K562 (cell line): ENCODE measurements at regions not wholly inside any gene's neighbourhood (a gene's known extent, or its start where the extent isn't known, plus 50 kb on each side); places are given as distances from the start of the nearest gene placed in this dataset.

Experiments used
- ATAC-seq: fragments of 200-7000 bp; cut with Tn5 transposase; 3 replicates; pipeline ENCODE4 v1.9.1; 2020; ENCODE audit warnings: moderate library complexity
- BruUV-seq: library from RNA; stranded (reverse); fragments of 400-500 nt; replicated peaks from 2 replicates; lab custom pipeline; 2021; lab: Mats Ljungman, UMichigan
- CTCF ChIA-PET: fragments of 300-600 bp; formaldehyde crosslinking; extraction: SDS; loops from one replicate; lab custom pipeline; 2021; ENCODE audit warnings: low intra/inter-chr PET ratio; lab: Yijun Ruan, JAX
- POLR2A ChIA-PET: fragments of 300-600, 350-650 bp; sonication (Branson Sonifier 250); formaldehyde crosslinking; extraction: SDS; loops from one replicate; lab custom pipeline; 2021; ENCODE audit warnings: antibody characterized with exemption, inconsistent platforms; lab: Yijun Ruan, JAX
- DNase-seq, 4 experiments: peaks; one replicate each; pipeline versions ENCODE4 v3.0.0 to v3.0.0-alpha.2; 2011 to 2018; ENCODE audit warnings: low spot score in 3 of 4, mixed read lengths in 3 of 4; ENCODE audit errors: extremely low read depth in 1 of 4
- FAIRE-seq: peaks from 2 replicates; lab custom pipeline; 2011; peaks lifted over from hg19 to GRCh38; lab: Jason Lieb, UNC
- H2AFZ ChIP-seq: 2 replicates; pipeline ENCODE4 v1.6.0; 2011; ENCODE audit warnings: low read depth, low read length, control low read depth, inconsistent platforms
- H3K27ac ChIP-seq: fragments of 200-600 bp; 3 replicates; pipeline ENCODE4 v1.8.0; 2011; ENCODE audit warnings: low read depth, mild to moderate bottlenecking, control low read depth, inconsistent platforms, low read length, moderate library complexity, mixed read lengths; ENCODE audit errors: extremely low read depth
- H3K27me3 ChIP-seq, 2 experiments: fragments of 300-600 bp in 1 of 2; 2 replicates in 1 of 2; 3 replicates in 1 of 2; pipeline versions ENCODE4 v1.6.0 to v1.8.0; 2011; ENCODE audit warnings: inconsistent platforms in 2 of 2, low read length in 2 of 2, mild to moderate bottlenecking in 1 of 2, mixed read lengths in 1 of 2, moderate library complexity in 1 of 2; ENCODE audit not compliant: control insufficient read depth in 2 of 2, insufficient read depth in 2 of 2
- H3K36me3 ChIP-seq: fragments of 300-600 bp; 3 replicates; pipeline ENCODE4 v1.8.0; 2011; ENCODE audit warnings: mild to moderate bottlenecking, low read length, inconsistent platforms; ENCODE audit not compliant: control insufficient read depth, insufficient read depth
- H3K4me1 ChIP-seq, 2 experiments: fragments of 200-600 bp in 1 of 2; replicated peaks in 1 of 2; 2 replicates in 1 of 2; 3 replicates in 1 of 2; pipeline versions ENCODE4 v1.5.1 to v1.8.0; 2011; ENCODE audit warnings: inconsistent platforms in 2 of 2, low read length in 2 of 2, mild to moderate bottlenecking in 1 of 2, mixed read lengths in 1 of 2, moderate library complexity in 1 of 2; ENCODE audit not compliant: control insufficient read depth in 2 of 2, insufficient read depth in 2 of 2
- H3K4me2 ChIP-seq: 2 replicates; pipeline ENCODE4 v1.6.1; 2011; ENCODE audit warnings: low read length, control low read depth, inconsistent platforms, mixed read lengths; ENCODE audit not compliant: insufficient read depth
- H3K4me3 ChIP-seq: fragments of 200-600 bp; sonication (generic), shearing (Covaris generic); 2 replicates; pipeline ENCODE4 v1.5.1; 2016; ENCODE audit warnings: control low read depth, inconsistent platforms
- H3K79me2 ChIP-seq: fragments of 200-600 bp; 3 replicates; pipeline ENCODE4 v1.8.0; 2011; ENCODE audit warnings: low read length, inconsistent platforms; ENCODE audit not compliant: control insufficient read depth, insufficient read depth
- H3K9ac ChIP-seq, 2 experiments: 2 replicates each; pipeline versions ENCODE4 v1.6.0 to v1.6.1; 2011; ENCODE audit warnings: low read depth in 2 of 2, low read length in 2 of 2, control low read depth in 1 of 2, inconsistent platforms in 1 of 2, mild to moderate bottlenecking in 1 of 2, mixed read lengths in 1 of 2; ENCODE audit not compliant: insufficient read depth in 1 of 2
- H3K9me1 ChIP-seq: one replicate; pipeline ENCODE4 v1.6.0; 2011; ENCODE audit warnings: inconsistent platforms, mild to moderate bottlenecking, low read length, moderate library complexity; ENCODE audit not compliant: control insufficient read depth, insufficient read depth
- H3K9me3 ChIP-seq: replicated peaks from 2 replicates; pipeline ENCODE4 v1.5.1; 2011; ENCODE audit warnings: low read depth, low read length, inconsistent platforms; ENCODE audit not compliant: control insufficient read depth, insufficient read depth
- H4K20me1 ChIP-seq: replicated peaks from 2 replicates; pipeline ENCODE4 v1.6.1; 2011; ENCODE audit warnings: low read length, inconsistent platforms, mixed read lengths; ENCODE audit not compliant: control insufficient read depth, insufficient read depth
- BHLHE40 ChIP-seq: IDR thresholded peaks from 2 replicates; pipeline ENCODE4 v1.6.1; 2011; ENCODE audit warnings: low read length, improper control_type of control experiment
- CBX2 ChIP-seq: fragments of 200-600 bp; sonication (generic); IDR thresholded peaks from one replicate; pipeline ENCODE4 v1.6.1; 2012; ENCODE audit warnings: mild to moderate bottlenecking, low read length, inconsistent platforms; ENCODE audit not compliant: insufficient read depth, poor library complexity, severe bottlenecking
- CEBPG ChIP-seq, 3 experiments: fragments of 200-800 bp in 1 of 3; sonication (Bioruptor generic) in 1 of 3; sonication (generic) in 1 of 3; formaldehyde crosslinking in 1 of 3; IDR thresholded peaks in 2 of 3; conservative IDR thresholded peaks in 1 of 3; 2 replicates each; pipeline versions ENCODE4 v1.6.1 to v1.8.0; 2016 to 2022; ENCODE audit warnings: missing compliant biosample characterization in 2 of 3, missing genetic modification characterization in 2 of 3, mild to moderate bottlenecking in 1 of 3, missing genetic modification reagents in 1 of 3
- ETV6 ChIP-seq, 3 experiments: fragments of 150-350 bp in 1 of 3; sonication (generic) in 1 of 3; formaldehyde crosslinking in 1 of 3; IDR thresholded peaks; 2 replicates each; pipeline versions ENCODE4 v1.6.1 to v1.8.0; 2014 to 2022; ENCODE audit warnings: borderline replicate concordance in 2 of 3, low read depth in 2 of 3, antibody characterized with exemption in 1 of 3, low read length in 1 of 3, mild to moderate bottlenecking in 1 of 3, missing genetic modification reagents in 1 of 3
- GABPA ChIP-seq: fragments of 200-800 bp; sonication (Bioruptor generic); conservative IDR thresholded peaks from 2 replicates; pipeline ENCODE4 v1.6.1; 2016; ENCODE audit warnings: low read depth, missing genetic modification characterization, missing compliant biosample characterization
- HES1 ChIP-seq: fragments of 450-650 bp; IDR thresholded peaks from 2 replicates; pipeline ENCODE4 v1.6.1; 2016; ENCODE audit warnings: low read depth, mild to moderate bottlenecking, moderate library complexity
- KDM4B ChIP-seq, 2 experiments: fragments of 450-650 bp in 1 of 2; sonication (generic) in 1 of 2; IDR thresholded peaks; 2 replicates each; pipeline ENCODE4 v1.6.1; 2016 to 2017; ENCODE audit warnings: borderline replicate concordance in 2 of 2, antibody characterized with exemption in 1 of 2, low read depth in 1 of 2, mild to moderate bottlenecking in 1 of 2
- MYBL2 ChIP-seq, 2 experiments: fragments of 450-650 bp in 1 of 2; sonication (generic) in 1 of 2; formaldehyde crosslinking in 1 of 2; IDR thresholded peaks; 2 replicates each; pipeline versions ENCODE4 v1.6.1 to v1.8.1; 2017 to 2022; ENCODE audit warnings: borderline replicate concordance in 1 of 2, inconsistent platforms in 1 of 2, low read depth in 1 of 2, mild to moderate bottlenecking in 1 of 2, missing genetic modification reagents in 1 of 2, moderate library complexity in 1 of 2
- NFE2L1 ChIP-seq: fragments of 450-650 bp; IDR thresholded peaks from 2 replicates; pipeline ENCODE4 v1.6.1; 2016; ENCODE audit warnings: missing genetic modification characterization, low read depth, mild to moderate bottlenecking, missing compliant biosample characterization, moderate library complexity, borderline replicate concordance
- POLR3G ChIP-seq: IDR thresholded peaks from 2 replicates; pipeline ENCODE4 v1.6.1; 2011; ENCODE audit not compliant: insufficient read length, insufficient replicate concordance; ENCODE audit errors: extremely low read depth
- RBFOX2 ChIP-seq: fragments of 200-400 bp; formaldehyde crosslinking; IDR thresholded peaks from 2 replicates; pipeline ENCODE4 v1.6.1; 2017; ENCODE audit warnings: low read depth, mild to moderate bottlenecking, low read length, moderate library complexity
- SRSF7 ChIP-seq: fragments of 200-400 bp; formaldehyde crosslinking; optimal IDR thresholded peaks from 2 replicates; pipeline ENCODE3; 2017; ENCODE audit warnings: mild to moderate bottlenecking, low read depth, low read length
- TSC22D4 ChIP-seq: fragments of 450-650 bp; IDR thresholded peaks from 2 replicates; pipeline ENCODE4 v1.6.1; 2016; ENCODE audit warnings: missing genetic modification characterization, missing biosample characterization, control low read depth
- ZBTB9 ChIP-seq: fragments of 450-650 bp; formaldehyde crosslinking; IDR thresholded peaks from 2 replicates; pipeline ENCODE4 v1.4.0; 2020; ENCODE audit warnings: mild to moderate bottlenecking, moderate library complexity
- ZKSCAN8 ChIP-seq: fragments of 200-800 bp; sonication (Bioruptor generic); IDR thresholded peaks from 2 replicates; pipeline ENCODE4 v1.6.1; 2016; ENCODE audit warnings: missing genetic modification characterization, missing compliant biosample characterization
- ZNF639 ChIP-seq, 2 experiments: fragments of 200-800 bp in 1 of 2; sonication (Bioruptor generic) in 1 of 2; sonication (generic) in 1 of 2; formaldehyde crosslinking in 1 of 2; IDR thresholded peaks in 1 of 2; conservative IDR thresholded peaks in 1 of 2; 2 replicates each; pipeline versions ENCODE4 v1.5.0 to v1.6.1; 2016 to 2020; ENCODE audit warnings: missing compliant biosample characterization in 1 of 2, missing genetic modification characterization in 1 of 2, missing genetic modification reagents in 1 of 2
- ZNF764 ChIP-seq: fragments of 250-450 bp; sonication (Bioruptor Pico); IDR thresholded peaks from 2 replicates; pipeline ENCODE4 v1.4.0; 2020; ENCODE audit warnings: low read depth, mild to moderate bottlenecking, moderate library complexity
- ZNF785 ChIP-seq: fragments of 250-450 bp; sonication (Bioruptor Pico); IDR thresholded peaks from 2 replicates; pipeline ENCODE4 v1.4.0; 2020; ENCODE audit warnings: mild to moderate bottlenecking
- WGBS: fragments of 100-300 bp; shearing (Covaris generic); methylation state at CpG from one replicate; pipeline ENCODE4 v1.1.6; 2016; ENCODE audit warnings: low coverage, mixed read lengths; ENCODE audit not compliant: insufficient coverage; ENCODE audit errors: missing lambda C conversion rate; 5-methylcytosine and 5-hydroxymethylcytosine counted together
- in situ Hi-C: fragments of 300-500 bp; cut with MboI; formaldehyde crosslinking; loops from 4 replicates; pipeline ENCODE4 v1.15.0; 2018; ENCODE audit warnings: inconsistent platforms, mixed read lengths
- intact Hi-C: fragments of 100-400 bp; cut with micrococcal nuclease; formaldehyde crosslinking; loops from 2 replicates; pipeline ENCODE4 v1.14.2; 2022

GRCh38 chr6:100096341-100096740, 102.3 kb upstream of the MCHR2 start:
- H3K4me1 ChIP-seq = no peaks in the 10 kb centered on the region
- POLR2A ChIA-PET = no interaction called here
- 2% methylated on average over 2 of the region's 2 CpGs for WGBS
- in situ Hi-C loops (loop anchor here (25.0 kb wide), 1 partner anchor 234 kb away; no protein-coding TSS in a partner anchor), intact Hi-C loops (no loop called here)
- no peaks in the 10 kb centered on the region for H3K9me1 ChIP-seq
- no peaks in the 10 kb centered on the region for H3K79me2 ChIP-seq
- H3K4me3 ChIP-seq = no peak overlapping the region
- no peaks in the 10 kb centered on the region for H3K9me3 ChIP-seq
- no peak for ATAC-seq
- H2AFZ ChIP-seq = no peak overlapping the region
- FAIRE-seq = no peak
- H4K20me1 ChIP-seq = no peaks in the 10 kb centered on the region
- H3K27me3 ChIP-seq = no peaks in the 10 kb centered on the region
- DNase-seq = no peak
- no peak overlapping the region for H3K4me2 ChIP-seq
- no peaks in the 10 kb centered on the region for H3K36me3 ChIP-seq
- CTCF ChIA-PET = no interaction called here
- BruUV-seq = no TSS peak
- H3K9ac ChIP-seq = no peak overlapping the region
- no peak overlapping the region for H3K27ac ChIP-seq
- no peak for TF ChIP-seq KDM4B (IDR thresholded peaks at IDR 0.05; ENCODE audit: borderline replicate concordance in 2 of 2, low read depth in 1 of 2)
- no peak for TF ChIP-seq POLR3G
- no peak for TF ChIP-seq ZNF764 (CRISPR knock-in tag)
- TF ChIP-seq GABPA (tag) = no peak
- no peak for TF ChIP-seq HES1
- TF ChIP-seq ZBTB9 (CRISPR knock-in tag) = no peak
- no peak for TF ChIP-seq SRSF7
- TF ChIP-seq TSC22D4 (tag) = no peak
- no peak for TF ChIP-seq MYBL2 (IDR thresholded peaks at IDR 0.05; ENCODE audit: low read depth)
- no peak for TF ChIP-seq MYBL2 (CRISPR knock-in tag; IDR thresholded peaks at IDR 0.05; ENCODE audit: borderline replicate concordance)
- TF ChIP-seq BHLHE40 = no peak
- TF ChIP-seq ZKSCAN8 (CRISPR knock-in tag) = no peak
- no peak for TF ChIP-seq RBFOX2
- no peak for TF ChIP-seq ZNF785 (CRISPR knock-in tag)
- no peak for TF ChIP-seq CEBPG (CRISPR knock-in tag; IDR thresholded peaks at IDR 0.05)
- no peak for TF ChIP-seq CEBPG (tag; conservative IDR thresholded peaks at IDR 0.05 in 1 of 2, IDR thresholded peaks at IDR 0.05 in 1 of 2)
- no peak for TF ChIP-seq ZNF639 (CRISPR knock-in tag; conservative IDR thresholded peaks at IDR 0.05 in 1 of 2, IDR thresholded peaks at IDR 0.05 in 1 of 2)
- no peak for TF ChIP-seq NFE2L1 (tag)
- no peak for TF ChIP-seq CBX2
- no peak for TF ChIP-seq ETV6 (IDR thresholded peaks at IDR 0.05; ENCODE audit: borderline replicate concordance in 1 of 2, low read depth in 2 of 2, low read length in 1 of 2)
- no peak for TF ChIP-seq ETV6 (CRISPR knock-in tag; IDR thresholded peaks at IDR 0.05; ENCODE audit: borderline replicate concordance)
